Muscle of leg (tissue), 3 donors: ENCODE measurements at regions not wholly inside any gene's neighbourhood (a gene's known extent, or its start where the extent isn't known, plus 50 kb on each side); places are given as distances from the start of the nearest gene placed in this dataset.
"Not testable (repeated sequence)": the region's sequence is repeated elsewhere in the genome, so short reads cannot be mapped to it uniquely, and the experiment has no call there.

ENCODE experiments used
- DNase-seq: peaks from one replicate; pipeline ENCODE4 v3.0.0; 2013
- H3K27ac ChIP-seq: one replicate; pipeline ENCODE4 v1.5.1; 2013; ENCODE audit warnings: mild to moderate bottlenecking, low read length, control low read depth
- H3K27me3 ChIP-seq: one replicate; pipeline ENCODE4 v1.6.1; 2013; ENCODE audit warnings: low read length; ENCODE audit not compliant: control insufficient read depth, insufficient read depth
- H3K36me3 ChIP-seq: one replicate; pipeline ENCODE4 v1.6.1; 2013; ENCODE audit warnings: low read length; ENCODE audit not compliant: control insufficient read depth, insufficient read depth
- H3K4me1 ChIP-seq: one replicate; pipeline ENCODE4 v1.6.1; 2013; ENCODE audit warnings: low read length; ENCODE audit not compliant: control insufficient read depth, insufficient read depth
- H3K4me3 ChIP-seq: one replicate; pipeline ENCODE4 v1.5.1; 2013; ENCODE audit warnings: low read length, control low read depth
- H3K9me3 ChIP-seq: replicated peaks from 2 replicates; pipeline ENCODE4 v1.6.1; 2013; ENCODE audit warnings: low read depth, low read length; ENCODE audit not compliant: control insufficient read depth
- WGBS: methylation state at CpG from one replicate; pipeline ENCODE4 v1.1.5; 2013; ENCODE audit warnings: missing lambda C conversion rate; ENCODE audit not compliant: insufficient coverage; 5-methylcytosine and 5-hydroxymethylcytosine counted together

DNA sequence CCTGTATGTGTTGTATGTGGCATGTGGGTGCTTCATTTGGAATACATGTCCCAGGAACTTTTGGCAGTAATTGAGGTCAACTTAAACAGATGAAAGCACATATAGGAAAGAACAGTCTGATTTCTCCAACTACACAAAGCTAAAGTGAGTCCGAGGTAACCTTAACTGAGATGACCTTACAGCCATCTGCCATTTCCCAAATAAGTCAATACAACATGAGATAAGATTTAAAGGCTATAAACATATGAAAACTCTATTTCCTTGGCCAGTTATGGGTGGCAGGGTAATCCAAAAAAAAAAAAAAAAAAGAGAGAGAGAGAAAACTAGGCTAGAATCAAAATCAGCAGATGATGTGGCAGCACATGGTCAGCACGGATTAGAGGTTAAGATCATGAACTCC, 1068.3 kb downstream of the KHDRBS2 start:
- H3K36me3 ChIP-seq: no peaks in the 10 kb centered on the region
- no peaks in the 10 kb centered on the region for H3K27me3 ChIP-seq
- no peak overlapping the region for H3K27ac ChIP-seq
- no peaks in the 10 kb centered on the region for H3K4me1 ChIP-seq
- WGBS: no CpG with 5 or more reads among the region's 2 CpGs
- DNase-seq: no peak
- H3K4me3 ChIP-seq: no peak overlapping the region
- H3K9me3 ChIP-seq: peaks cover 13% of the 10 kb centered on the region

DNA sequence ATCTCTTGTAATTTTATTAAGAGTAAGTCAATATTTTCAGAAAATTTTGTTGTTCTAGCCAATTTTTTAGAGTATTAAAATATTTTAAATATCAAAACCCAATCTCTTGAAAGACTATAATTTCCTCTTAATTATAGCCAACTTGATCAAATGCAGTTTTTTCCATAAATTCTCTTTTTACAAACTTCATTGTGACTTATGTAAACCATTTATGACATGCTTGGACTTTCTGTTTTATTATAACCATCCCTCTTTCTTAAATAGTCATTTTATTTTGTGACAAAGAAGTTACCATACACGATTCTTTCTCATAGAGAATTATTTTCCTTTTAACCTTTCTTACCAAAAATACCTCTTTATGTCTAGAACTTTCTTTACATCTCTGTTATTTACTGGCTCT, 1075.5 kb downstream of the KHDRBS2 start:
- WGBS: no CpG with 5 or more reads among the region's 1 CpG
- no peak overlapping the region for H3K4me3 ChIP-seq
- no peak overlapping the region for H3K27ac ChIP-seq
- H3K36me3 ChIP-seq: no peaks in the 10 kb centered on the region
- DNase-seq: no peak
- H3K9me3 ChIP-seq: peaks cover 13% of the 10 kb centered on the region
- no peaks in the 10 kb centered on the region for H3K27me3 ChIP-seq
- no peaks in the 10 kb centered on the region for H3K4me1 ChIP-seq

DNA sequence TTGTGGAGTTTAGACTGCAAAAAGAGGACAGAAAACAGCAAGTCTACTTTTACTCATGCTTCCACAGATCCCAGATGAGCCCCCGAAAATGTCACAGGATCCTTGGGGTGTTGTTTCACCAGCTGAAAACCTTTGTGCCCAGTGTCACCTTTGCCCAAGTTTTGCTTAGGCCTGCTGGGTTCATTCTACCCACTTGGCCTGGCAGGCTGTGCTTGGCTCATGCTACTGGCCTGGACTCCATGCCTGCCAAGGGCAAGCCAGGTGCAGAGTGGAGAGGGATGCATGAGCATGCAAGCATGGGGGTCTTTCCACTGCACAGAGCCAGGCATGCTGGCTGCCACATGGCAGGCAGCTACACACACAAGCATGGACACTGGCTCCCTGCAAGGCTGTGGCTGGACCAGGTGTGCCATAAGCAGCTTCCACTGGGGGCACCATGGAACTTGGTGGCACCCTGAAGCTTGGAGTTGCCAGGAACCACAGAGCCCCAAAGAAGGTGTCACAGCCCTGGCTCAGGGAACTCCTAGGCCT, 1082.0 kb downstream of the KHDRBS2 start:
- no peaks in the 10 kb centered on the region for H3K4me1 ChIP-seq
- H3K27me3 ChIP-seq: no peaks in the 10 kb centered on the region
- H3K4me3 ChIP-seq: no peak overlapping the region
- WGBS: 67% methylated on average over 1 of the region's 1 CpG
- H3K27ac ChIP-seq: no peak overlapping the region
- H3K9me3 ChIP-seq: peaks cover 45% of the 10 kb centered on the region
- no peak for DNase-seq
- no peaks in the 10 kb centered on the region for H3K36me3 ChIP-seq

DNA sequence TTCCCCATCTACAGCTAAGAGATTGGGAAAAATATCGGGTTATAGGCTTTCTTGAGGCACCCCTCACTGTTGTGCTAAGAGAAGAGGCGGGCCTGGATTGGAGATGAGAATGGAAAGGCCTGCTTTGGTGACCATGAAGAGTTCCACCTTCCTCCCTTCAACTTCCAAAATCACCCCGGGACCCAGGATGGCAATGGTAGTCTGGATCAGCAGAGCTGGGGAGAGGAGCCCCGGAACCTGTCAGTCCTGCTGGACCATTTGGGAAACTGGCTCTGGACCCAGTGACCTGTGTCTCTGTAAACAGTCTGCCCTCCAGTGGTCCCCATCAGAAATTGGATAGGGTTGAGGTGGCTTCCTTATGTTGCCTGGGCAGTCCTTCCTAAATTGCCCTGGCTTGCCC, 1085.6 kb downstream of the KHDRBS2 start:
- no peak overlapping the region for H3K4me3 ChIP-seq
- H3K9me3 ChIP-seq: peaks cover 69% of the 10 kb centered on the region
- no peaks in the 10 kb centered on the region for H3K4me1 ChIP-seq
- DNase-seq: no peak
- 100% methylated on average over 1 of the region's 4 CpGs for WGBS
- H3K27me3 ChIP-seq: no peaks in the 10 kb centered on the region
- H3K36me3 ChIP-seq: no peaks in the 10 kb centered on the region
- no peak overlapping the region for H3K27ac ChIP-seq

DNA sequence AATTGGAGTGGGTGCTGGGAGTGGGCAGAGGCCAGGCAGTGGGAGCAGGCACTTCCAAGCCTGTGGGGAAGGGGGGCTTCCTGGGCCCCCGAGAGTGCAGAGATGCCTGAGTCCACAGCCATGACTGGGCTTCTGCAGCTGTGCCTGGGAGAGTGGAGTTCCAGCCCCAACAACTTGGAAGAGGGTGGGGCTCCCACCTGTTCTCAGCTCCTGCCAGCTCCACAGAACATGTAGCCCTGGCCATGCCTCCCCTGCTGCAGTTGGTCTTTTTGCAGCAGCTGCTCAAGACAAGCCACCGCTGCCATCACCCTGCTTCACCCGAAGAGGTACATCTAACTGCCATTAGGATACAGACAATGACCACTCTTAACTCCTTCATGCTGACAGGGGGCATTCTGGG, 1092.3 kb downstream of the KHDRBS2 start:
- Histone ChIP-seq H3K27ac (no peak overlapping the region), H3K27me3 (no peaks in the 10 kb centered on the region), H3K9me3 (peaks cover 56% of the 10 kb centered on the region), H3K36me3 (no peaks in the 10 kb centered on the region), H3K4me3 (no peak overlapping the region), H3K4me1 (no peaks in the 10 kb centered on the region)
- WGBS: 67% methylated on average over 3 of the region's 3 CpGs
- DNase-seq: peak; percentile 17

DNA sequence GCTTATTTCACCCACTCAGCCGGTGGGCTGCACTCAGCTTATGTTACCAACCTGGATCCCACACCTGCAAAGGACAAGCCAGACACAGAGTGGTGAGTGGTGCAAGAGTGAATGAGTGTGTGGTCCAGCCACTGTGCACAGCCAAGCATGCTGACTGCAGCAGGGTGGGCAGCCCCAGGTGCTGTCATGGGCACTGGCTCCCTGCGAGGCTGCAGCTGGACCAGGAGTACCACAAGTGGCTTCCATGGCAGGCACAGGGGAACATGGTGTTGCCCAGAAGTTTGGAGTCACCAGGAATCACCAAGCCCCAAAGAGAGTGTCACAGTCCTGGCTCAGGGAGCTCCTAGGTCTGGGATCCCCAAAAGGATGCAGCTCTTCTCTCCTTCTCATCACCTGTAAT, 1093.4 kb downstream of the KHDRBS2 start:
- no peaks in the 10 kb centered on the region for H3K36me3 ChIP-seq
- H3K27me3 ChIP-seq: no peaks in the 10 kb centered on the region
- H3K9me3 ChIP-seq: peaks cover 48% of the 10 kb centered on the region
- no peak overlapping the region for H3K27ac ChIP-seq
- WGBS: 38% methylated on average over 1 of the region's 2 CpGs
- no peak overlapping the region for H3K4me3 ChIP-seq
- no peak for DNase-seq
- no peaks in the 10 kb centered on the region for H3K4me1 ChIP-seq

DNA sequence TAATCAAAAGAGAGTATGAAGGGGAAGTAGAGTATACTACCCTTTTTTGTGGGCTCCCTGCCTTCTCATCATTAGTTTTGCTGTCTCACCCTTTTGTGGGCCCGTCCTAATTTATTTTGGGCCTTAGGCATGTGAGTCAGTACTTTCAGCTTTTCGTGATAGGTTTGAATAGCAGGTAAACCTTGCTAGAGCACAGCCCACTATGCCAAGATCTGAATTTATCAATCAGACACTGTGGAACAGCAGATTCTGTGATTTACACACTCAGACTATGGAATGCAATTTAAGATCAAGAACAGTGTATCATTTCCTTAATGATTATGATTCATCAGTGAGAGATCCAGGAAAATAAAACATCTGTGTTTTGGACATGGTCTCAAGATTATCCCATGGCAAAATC, 1117.1 kb downstream of the KHDRBS2 start:
- H3K4me1 ChIP-seq: no peaks in the 10 kb centered on the region
- no CpG with 5 or more reads among the region's 2 CpGs for WGBS

DNA sequence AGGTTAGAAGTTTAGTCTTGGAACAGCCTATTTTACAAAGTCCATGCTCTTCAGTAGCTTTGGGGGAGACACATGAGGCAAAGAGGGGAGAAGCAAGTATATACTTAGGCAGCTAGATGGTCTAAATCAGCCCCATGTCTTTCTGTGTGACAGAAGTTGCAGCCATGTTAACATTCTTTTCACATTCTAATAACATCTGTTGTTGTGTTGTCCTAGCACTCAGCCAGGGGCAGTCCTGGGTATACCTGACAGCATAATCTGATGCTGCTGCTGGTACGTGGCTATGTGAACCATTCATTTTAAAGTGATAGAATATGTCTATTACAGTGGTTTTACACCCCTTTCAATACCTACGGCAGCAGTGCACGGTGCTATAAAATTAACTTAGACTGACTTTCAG, 1137.0 kb downstream of the KHDRBS2 start:
- no CpG with 5 or more reads among the region's 3 CpGs for whole genome bisulfite sequencing
- not testable (repeated sequence) for H3K4me3 ChIP-seq, H3K27ac ChIP-seq, DNase-seq, H3K9me3 ChIP-seq, H3K4me1 ChIP-seq, H3K27me3 ChIP-seq, H3K36me3 ChIP-seq

More for the DNA sequence above, 1117.1 kb downstream of the KHDRBS2 start:
- Histone ChIP-seq H3K27me3 (no peaks in the 10 kb centered on the region), H3K9me3 (peaks cover 8% of the 10 kb centered on the region), H3K27ac (no peak overlapping the region), H3K4me3 (no peak overlapping the region), H3K36me3 (no peaks in the 10 kb centered on the region)
- no peak for DNase-seq

DNA sequence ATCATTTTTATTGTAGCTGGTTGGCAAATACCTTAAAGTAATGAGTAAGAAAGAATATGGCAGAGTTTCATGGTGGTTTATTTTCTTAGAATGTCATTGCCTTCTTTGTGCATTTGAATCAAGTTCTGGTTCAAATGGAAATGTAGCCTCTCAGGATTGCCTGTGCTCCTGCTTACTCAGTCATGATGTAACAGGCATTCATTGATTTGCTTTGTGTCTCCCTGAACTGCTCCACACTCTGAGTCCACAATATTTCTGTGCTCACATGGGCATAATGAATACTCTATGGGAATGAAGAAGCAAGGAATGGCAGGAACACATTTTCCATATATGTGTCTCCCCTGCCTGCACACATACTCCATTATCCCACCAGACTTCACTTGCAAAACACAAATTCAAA, 1143.8 kb downstream of the KHDRBS2 start:
- H3K27me3 ChIP-seq, H3K36me3 ChIP-seq, H3K9me3 ChIP-seq, H3K4me3 ChIP-seq, H3K27ac ChIP-seq, H3K4me1 ChIP-seq, DNase-seq: not testable (repeated sequence)

DNA sequence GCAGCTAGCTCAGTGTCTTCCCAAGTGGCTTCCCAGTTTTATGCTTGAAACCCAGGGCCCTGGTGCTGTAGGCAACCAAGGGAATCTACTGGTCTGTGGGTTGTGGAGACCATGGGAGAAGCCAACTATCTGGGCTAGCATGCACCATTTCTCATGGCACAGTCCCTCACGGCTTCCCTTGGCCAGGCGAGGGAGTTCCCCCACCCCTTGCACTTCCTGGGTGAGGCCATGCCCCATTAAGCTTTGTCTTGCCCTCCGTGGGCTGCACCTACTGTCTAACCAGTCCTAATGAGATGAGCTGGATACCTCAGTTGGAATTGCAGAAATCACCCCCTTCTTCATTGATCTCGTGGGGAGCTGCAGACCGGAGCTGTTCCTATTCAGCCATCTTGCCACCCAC, 1152.0 kb downstream of the KHDRBS2 start:
- 88% methylated on average over 3 of the region's 5 CpGs for WGBS
- DNase-seq: no peak
- Histone ChIP-seq H3K27me3 (no peaks in the 10 kb centered on the region), H3K4me1 (no peaks in the 10 kb centered on the region), H3K4me3 (no peak overlapping the region), H3K36me3 (no peaks in the 10 kb centered on the region), H3K9me3 (peaks cover 6% of the 10 kb centered on the region), H3K27ac (no peak overlapping the region)

DNA sequence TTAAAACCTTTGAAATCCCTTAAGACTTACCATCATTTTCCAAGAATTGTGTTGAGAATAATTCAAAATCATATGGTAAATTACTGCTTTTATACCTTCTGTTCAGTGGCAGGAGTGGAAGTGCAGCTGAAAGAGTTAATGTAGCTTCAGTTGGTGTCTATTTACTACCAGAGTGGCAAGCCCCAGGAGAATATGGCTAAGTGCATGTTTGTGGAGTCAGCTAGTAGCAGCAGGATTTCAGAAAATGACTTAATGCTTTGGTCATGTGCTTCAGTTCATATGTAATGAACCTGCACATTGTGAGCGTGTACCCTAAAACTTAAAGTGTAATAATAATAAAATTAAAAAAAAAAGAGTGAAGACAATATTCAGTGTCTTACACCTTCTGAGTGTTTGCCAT, 1171.8 kb downstream of the KHDRBS2 start:
- H3K36me3 ChIP-seq, H3K9me3 ChIP-seq, H3K4me1 ChIP-seq, H3K27ac ChIP-seq, DNase-seq, H3K27me3 ChIP-seq, H3K4me3 ChIP-seq: not testable (repeated sequence)
- no CpG with 5 or more reads among the region's 1 CpG for whole genome bisulfite sequencing
